HG03460 (cell line): ENCODE measurements at regions not wholly inside any gene's neighbourhood (a gene's known extent, or its start where the extent isn't known, plus 50 kb on each side); places are given as distances from the start of the nearest gene placed in this dataset.

Experiments used
- ATAC-seq: cut with Tn5 transposase; IDR thresholded peaks from one replicate; pipeline ENCODE4 v1.9.1; 2021; ENCODE audit not compliant: unreplicated experiment

DNA sequence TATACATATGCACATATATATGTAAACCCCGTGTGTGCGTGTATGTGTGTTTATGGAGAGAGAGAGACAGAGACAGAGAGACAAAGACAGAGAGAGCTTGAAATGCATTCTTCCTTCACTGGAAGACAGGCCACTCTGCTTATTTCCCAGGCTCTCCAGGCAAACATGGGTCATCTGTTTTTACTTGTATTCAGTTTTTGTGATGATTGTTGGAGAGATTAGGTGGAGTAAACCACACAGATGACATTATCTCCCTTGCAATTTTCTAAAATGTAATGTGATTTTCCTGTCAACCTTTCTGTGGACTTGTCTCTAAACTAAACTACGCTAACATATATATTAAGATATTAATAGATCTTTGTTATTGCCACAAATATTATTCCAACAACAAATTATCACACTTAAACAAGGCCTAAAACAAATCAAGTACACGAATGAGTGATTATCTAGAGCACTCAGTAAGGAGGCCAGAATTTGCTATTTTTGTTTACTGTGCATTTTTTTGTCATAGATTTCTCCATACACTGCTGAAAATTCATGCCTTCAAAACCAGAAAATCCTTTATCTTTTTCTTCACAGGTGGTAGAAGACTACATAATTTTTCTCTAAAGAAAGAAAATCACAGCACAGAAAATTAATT lies 251.8 kb upstream of the SLIT2 start:
- no peak for ATAC-seq

DNA sequence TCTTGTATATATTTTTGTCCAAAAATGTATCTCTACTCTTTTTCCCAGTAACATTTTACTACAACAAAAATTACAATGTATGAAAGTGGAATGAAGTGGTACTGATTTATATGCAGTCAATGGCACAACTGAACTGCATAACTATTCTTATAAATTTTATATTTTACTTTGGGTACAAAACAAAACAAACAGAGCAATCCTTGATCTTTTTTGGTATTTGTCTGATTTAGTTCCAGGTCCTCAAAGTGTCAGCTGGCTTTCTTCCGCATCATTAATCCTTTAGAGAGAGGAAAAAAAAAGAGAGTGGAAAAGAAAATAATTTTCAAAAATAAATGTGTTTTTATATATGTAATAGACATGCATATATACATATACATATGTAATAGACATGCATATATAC lies 252.4 kb upstream of the SLIT2 start:
- no peak for ATAC-seq

DNA sequence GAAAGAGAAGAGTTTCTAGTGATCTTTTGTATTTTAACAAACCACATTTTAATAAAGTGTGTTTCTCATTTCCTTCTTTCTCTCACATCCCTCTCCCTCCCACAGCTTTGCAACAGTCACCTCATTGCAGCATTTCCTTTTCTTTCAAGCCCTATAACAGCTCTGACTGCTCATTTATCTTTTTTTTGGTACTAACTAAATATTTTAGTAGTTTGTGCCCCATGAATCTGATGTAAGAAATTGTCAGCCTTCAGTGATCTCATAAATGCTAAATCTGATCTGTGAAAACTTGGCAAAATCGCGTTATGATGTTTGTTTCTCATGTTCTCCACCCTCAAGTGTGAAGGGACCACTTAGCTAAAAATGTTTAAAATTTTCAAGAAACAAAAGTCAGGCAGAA lies 258.5 kb upstream of the SLIT2 start:
- ATAC-seq, result no peak

DNA sequence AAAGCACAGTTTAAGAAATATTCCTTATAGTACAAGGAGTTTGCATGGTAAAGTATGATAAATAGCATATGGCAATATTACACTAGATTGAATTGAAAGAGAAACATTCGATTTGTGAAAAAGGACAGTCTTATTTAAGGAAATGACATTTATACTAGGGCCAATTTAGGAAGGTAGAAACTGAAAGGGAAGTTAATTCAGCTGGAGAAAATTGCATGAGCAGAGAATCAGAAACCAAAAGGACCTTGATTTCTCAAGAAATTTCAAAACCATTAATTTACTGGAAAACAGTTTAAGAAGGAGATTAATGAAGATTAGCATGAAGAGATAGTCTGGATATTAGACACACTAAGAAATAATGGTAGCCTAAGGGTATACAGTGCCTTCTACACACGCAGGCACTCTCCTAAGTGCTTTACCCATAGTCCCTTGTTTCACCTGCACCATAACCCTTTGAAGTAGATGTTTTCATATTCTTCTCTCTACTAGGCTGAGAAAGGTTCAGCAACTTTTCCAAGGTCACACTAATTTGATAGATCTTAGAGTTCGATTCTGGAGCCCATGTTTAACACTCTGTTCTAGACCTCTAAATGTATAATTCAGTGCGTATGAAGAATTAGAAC lies 259.1 kb upstream of the SLIT2 start:
- no peak for ATAC-seq

DNA sequence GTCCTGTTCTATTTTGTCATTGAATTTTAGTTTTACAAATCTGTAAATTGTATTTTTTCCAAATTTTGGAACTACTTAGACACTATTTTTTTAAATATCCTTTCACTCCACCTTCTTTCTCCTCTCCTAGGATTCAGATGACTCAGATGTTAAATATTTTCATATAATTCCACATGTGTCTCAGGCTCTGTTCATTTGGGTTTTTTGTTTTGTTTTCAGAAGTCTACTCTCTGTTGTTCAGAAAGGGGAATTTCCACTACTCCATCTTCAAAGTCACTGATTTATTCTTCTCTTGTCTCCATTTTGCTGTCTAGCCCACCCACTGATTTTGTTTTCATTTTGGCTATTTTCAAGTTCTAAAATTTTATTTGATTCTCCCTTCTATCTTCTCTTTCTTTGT lies 264.0 kb upstream of the SLIT2 start:
- no peak for ATAC-seq

DNA sequence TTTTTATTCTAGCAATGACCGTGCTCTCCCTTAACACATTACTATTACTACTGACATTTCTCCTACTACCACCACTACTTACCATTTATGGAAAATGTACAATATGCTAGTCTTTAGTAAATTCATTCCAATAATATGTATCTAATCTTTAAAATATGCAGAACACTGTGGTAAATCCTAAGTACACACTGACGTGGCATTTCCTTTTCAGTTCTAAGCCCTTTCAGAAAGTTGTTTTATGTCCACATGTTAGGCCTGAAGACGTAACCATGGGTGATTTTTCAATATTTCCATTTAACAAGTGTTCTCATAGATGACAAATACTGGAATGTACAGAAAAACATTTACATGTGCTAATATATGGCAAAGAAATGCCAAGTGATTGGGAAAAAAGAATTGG lies 268.6 kb upstream of the SLIT2 start:
- ATAC-seq, result no peak

DNA sequence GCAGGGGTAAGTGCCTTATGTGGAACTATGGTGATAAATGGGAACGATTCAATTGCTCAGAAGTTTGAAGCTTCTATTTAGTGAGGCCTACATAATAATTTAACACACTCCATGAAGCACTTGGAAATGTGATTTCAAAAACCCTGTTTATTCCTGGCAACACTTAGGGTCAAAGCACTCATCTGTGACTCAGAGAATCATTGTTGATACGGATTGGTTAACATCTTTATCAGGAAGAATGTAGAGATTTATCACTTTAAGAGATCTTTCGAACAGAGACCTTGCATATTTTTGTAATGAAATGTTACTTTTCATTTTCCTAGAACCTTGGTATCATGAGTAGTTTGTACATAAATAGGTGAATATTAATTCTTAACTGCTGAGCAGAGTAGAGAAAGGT lies 269.1 kb upstream of the SLIT2 start:
- no peak for ATAC-seq

DNA sequence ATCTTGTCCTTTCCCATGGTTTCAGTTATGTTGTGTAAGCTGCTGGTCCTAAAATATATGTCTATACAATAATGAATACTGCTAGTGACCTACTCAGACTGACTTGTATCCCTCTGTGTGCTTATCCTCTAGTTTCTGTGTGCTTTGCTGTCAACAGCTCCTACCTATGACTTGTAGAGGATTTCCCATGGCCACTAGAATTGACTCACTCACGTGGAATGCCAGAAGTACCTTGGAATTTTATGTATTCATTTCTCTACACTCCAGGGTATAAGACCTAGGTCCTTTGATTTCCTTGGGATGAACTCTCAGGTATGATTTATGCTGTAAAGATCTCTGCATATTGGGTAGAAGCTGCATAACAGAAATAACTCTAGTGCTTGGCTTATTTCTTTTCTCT lies 279.9 kb upstream of the SLIT2 start:
- ATAC-seq, result no peak

DNA sequence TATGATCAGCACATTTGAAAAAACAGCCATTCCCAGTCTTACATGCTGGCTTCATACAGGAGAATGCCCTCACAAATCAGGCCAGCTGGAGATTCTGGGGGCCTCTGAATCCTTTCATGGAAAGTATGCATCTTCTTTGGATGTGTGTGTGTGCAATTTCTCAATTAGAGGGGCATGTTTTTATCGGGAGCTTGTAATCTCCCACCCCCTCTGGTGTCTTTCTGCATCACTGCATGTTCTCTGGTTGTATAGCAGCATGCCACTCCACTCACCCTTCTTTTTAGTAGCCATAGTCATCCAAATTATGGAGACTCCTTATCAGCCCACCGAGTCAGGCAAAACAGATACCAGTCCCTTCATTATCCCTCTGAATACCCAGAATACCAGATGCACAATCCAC lies 282.2 kb upstream of the SLIT2 start:
- no peak for ATAC-seq

DNA sequence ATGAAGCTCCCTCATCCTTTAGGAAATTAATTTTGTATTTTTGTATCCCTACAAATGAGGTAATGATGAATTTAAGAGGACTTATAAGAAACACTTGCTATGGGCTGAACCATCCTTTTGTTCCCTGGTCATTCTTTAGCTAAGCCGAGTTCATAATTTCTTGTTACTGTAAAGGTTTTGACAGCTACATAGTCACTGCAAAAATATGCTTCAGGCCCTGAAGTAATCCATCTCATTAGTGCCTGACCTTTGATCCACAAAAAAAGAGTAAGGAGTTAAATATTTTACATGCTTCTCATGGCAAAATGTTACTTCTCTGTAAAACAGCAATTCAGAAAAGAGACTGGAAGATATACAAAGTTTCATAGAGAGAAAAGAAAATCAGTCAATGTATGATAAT lies 290.6 kb upstream of the SLIT2 start:
- no peak for ATAC-seq

DNA sequence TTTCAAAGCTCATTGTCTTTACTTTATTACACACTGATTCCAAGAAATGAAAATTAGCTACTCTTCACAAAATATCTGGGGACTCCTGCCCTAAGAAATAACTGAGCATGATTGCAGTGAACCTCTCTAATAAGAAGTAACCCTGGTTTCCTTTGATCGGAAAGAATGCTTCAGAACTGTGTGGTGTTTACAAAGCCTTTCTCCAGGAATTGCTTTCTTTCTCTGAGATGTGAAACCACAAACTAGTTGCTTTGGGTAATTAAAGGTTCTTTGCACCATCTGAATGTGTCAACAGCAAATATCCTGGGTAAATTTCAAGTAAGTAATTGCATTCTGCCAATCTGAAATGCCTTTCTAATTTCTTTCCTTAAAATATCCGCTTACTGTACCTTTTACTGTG lies 292.9 kb upstream of the SLIT2 start:
- ATAC-seq, result no peak

DNA sequence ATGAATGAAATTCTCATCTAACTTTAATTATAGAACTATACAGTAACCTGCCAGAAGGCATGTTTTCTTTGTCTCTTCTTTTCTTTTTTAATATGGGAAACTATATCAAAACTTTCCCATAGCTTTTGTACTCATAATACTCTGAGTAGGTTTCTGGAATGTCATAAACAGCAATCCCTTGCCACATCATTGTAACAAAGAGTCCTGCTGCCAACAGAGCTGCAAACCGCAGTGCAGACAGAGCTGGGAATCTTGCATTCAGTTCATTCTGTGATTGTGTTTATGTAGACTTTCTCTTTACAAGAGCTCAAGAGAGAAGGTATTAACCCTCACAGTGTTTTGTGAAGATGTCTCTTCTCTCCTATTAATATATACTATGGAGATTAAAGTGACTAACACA lies 304.4 kb upstream of the SLIT2 start:
- ATAC-seq, result no peak

DNA sequence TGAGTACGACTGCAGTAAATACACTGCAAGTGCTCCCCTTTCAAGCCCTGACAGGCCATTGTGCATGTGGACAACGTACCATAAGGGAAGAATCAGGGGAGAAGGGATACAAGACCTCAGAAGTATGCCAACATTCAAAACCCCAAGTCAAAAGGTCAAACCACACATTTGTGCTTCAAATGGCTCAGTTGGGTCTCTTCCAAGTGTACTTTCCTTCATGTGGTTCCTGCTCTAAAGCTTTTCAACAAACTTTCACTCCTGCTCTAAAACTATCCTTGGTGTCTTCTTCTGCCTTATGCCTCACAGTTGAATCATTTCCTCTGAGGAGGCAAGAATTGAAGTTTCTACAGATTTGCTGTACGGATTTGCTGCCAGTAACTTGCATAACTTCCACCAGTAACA lies 305.7 kb upstream of the SLIT2 start:
- ATAC-seq, result no peak

DNA sequence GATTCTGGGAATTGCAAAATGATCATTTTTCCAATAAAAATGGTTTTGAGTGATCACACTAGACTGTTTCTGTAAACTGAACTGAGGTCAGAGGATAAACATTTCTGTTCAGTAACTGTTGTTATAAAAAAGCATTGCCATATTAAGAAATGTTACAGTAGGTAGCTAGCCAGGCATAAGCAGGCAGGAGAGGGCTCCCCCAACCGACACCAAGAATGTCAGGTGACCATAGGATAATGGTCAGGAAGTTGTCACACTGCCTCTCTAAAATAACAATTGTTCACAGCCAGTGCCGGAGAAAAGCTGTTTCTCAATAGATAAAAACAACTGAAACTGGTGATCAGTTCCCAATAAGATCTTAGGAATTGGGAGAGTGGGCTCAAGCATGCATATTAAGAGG lies 306.2 kb upstream of the SLIT2 start:
- ATAC-seq, result no peak

DNA sequence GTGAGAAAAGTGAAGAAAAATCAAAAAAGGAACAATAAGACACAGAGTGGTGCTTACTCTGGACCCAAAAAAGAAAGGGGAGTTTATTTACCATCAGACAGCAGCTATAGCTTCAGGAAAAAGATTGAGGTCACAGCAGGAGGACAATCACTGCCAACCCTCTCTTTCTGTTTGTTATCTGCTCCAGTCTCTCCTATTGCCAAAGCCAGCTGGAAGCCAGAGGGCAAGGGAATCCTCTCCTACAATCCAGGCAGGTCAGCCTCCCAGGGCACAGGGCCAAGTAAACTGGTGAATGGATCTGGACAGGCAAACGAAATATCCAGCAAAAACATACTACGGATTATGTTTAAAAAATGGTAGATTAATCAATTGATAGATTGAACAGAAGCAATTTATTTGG lies 306.9 kb upstream of the SLIT2 start:
- ATAC-seq, result no peak

DNA sequence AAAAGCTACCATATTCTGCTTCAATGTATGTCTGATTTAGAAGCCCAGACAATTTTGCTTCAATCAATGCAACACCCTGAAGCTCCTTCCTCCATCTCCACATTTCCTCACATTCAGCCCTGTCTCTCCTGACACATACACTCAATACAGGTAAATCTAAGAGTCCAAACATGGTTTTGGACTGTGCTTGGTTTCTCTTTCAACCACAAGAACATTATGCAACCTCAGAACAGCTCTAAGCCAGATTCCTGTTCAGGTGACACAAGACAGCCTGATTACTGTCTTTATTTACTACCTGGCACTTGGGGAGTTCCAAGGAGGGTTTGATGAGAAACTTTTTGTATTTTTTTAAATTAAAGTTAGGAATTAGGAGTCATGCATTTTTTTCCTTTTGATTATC lies 307.5 kb upstream of the SLIT2 start:
- no peak for ATAC-seq

DNA sequence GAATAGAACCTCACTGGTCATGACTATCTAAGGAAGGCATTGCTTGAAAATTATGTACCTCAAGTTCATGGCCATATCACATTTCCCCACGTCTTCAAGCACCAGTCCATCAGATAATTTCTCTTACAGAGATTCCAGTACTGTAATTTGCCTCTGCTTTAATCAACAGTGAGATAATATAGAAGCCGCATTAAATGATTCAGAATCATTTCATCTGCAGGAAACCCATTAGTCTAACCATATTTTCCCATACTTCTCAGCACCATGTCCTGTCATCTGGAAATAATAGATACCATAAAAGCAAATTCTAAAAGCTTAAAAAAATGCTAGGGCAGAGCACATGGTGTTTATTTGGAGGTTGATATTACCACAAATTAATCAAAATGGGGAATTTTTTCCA lies 310.3 kb upstream of the SLIT2 start:
- no peak for ATAC-seq

DNA sequence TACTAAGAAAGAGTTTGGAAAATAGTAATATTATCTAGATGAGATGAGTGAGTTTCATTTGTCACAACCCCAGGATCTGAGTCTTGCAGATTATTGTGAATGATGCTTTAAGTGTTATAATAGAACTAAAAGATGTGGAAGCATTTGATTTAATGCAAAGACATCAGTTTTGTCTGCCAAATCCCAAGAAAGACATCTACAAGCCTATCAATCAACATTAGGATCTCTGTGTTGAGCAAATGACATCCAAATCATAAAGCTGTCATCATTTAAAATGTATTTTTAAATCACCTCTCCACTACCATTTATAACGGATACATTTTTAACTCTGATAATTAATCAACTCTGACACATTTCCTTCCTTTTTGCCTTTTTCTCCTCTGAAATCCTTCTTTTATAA lies 310.8 kb upstream of the SLIT2 start:
- no peak for ATAC-seq

DNA sequence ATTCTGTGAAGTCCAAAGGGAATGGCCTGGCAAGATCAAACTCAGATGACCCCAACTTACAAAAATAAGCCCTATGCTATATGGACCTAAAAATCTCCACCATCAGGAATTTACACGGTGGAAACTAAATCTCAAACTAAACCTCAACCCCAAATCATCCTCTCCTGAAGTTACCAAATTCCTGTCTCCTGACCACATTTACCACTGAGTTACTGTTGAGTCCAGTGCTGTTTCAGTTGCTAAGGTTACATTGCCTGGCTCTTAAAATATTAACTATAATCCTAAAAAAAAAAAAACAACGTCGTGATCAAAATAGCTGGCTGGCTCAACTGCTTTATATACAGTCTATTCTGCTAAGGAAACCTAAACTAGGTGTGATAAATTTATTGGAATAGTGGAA lies 315.2 kb upstream of the SLIT2 start:
- ATAC-seq, result no peak

DNA sequence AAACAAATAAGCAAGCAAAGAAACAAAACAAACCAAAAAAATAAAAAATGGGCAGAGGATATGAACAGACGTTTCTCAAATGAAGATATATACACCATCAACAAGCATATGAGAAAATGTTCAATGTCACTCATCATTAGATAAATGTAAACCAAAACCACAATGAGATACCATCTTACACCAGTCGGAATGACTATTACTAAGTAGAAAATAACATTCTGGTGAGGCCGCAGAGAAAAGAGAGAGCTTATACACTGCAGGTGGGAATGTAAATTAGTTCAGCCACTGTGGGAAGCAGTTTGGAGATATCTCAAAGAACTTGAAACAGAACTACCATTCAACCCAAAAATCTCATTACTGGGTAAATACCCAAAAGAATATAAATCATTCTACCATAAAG lies 321.0 kb upstream of the SLIT2 start:
- ATAC-seq, result no peak

DNA sequence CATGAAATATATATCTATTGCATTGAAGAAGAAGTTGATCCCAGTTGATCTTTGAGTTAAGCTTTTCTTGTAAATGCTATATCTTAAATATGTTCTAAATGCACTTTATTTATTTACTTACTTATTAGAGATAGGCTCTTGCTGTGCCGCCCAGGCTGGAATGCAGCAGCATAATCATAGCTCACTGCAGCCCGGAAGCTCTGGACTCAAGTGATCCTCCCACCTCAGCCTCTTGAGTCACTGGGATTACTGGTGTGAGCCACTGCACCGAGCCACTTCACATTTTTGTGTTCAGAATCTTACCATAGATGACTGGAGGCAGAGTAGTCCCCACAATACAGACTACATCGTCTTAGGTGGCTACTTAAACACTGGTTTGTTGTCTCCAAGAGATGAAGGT lies 324.3 kb upstream of the SLIT2 start:
- ATAC-seq, result no peak

DNA sequence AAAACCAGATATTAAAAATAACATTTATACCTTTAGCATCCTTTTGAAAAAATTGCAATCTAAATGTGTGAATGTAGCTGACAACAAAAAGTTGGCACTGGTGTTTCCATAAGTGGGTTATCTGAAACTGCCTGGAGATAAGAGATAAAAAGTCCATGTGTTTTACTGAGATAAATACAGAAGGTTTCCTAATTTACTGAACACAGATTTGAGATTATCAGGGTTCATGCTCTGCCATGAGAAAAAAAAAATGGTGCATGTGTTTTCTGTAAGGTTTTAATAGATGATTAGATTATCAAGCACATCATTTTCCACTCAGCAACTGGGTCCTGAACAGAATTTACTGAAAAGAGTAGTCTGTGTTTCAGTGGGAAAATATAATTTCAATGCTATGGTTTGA lies 326.2 kb upstream of the SLIT2 start:
- no peak for ATAC-seq

DNA sequence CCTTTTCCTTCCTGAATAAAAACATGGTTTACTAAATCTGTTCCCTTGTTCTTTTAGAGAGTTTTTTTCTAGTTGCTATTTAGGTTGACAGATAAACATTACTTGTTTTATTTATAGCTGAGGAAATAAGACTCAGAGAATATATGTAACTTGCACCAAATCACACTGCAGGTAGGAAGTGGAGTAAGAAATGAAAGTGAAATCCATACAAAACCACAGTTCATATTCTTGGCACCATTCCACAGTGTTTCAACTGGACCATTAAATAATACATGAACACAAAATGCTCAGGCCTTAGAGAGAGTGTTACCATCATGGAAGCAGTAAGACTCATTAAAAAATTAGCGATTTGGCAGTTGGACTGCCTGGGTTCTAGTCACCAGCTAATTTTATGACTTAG lies 326.9 kb upstream of the SLIT2 start:
- no peak for ATAC-seq
